ENCODE measurements at regions not wholly inside any gene's neighbourhood (a gene's known extent, or its start where the extent isn't known, plus 50 kb on each side); places are given as distances from the start of the nearest gene placed in this dataset.

DNA sequence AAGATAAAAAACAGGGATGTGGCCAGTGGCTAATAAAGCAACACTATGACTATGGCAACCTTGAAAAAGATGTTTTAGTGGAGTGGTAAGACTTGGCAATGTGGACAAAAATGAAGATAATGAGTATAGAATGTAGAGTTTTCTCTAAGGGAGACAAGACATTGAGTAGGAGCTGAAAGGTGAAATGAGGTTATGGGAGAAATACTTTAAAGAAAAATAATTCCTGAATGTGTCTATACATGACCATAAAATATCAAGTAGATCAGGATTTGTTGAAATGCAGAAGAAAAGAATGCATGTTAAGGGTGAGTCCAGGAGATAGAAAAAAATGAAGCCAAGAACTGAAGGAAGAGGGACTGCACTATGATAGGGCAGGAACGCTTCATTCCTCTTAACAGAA is 101.6 kb upstream of the CARD18 start:
- H3K36me3 Mint-ChIP-seq = no peaks in the 10 kb centered on the region
- no peaks in the 10 kb centered on the region for H3K4me1 Mint-ChIP-seq
- ATAC-seq = no peak
- H3K27ac Mint-ChIP-seq = no peak overlapping the region
- H3K9me3 Mint-ChIP-seq = no peaks in the 10 kb centered on the region
- no peaks in the 10 kb centered on the region for H3K27me3 Mint-ChIP-seq
- H3K4me3 Mint-ChIP-seq = no peak overlapping the region

- Mint-ChIP-seq H3K4me3 (no peak overlapping the region), H3K27me3 (no peaks in the 10 kb centered on the region), H3K36me3 (no peaks in the 10 kb centered on the region), H3K4me1 (no peaks in the 10 kb centered on the region), H3K27ac (no peak overlapping the region), H3K9me3 (no peaks in the 10 kb centered on the region)
- no peak for ATAC-seq
These were observed 97.1 kb upstream of the CARD18 start for GRCh38 chr11:105236664-105237063.

- no peaks in the 10 kb centered on the region for H3K9me3 Mint-ChIP-seq
- no peaks in the 10 kb centered on the region for H3K4me1 Mint-ChIP-seq
- H3K4me3 Mint-ChIP-seq = no peak overlapping the region
- H3K27ac Mint-ChIP-seq = no peak overlapping the region
- H3K36me3 Mint-ChIP-seq = no peaks in the 10 kb centered on the region
- peaks cover 21% of the 10 kb centered on the region for H3K27me3 Mint-ChIP-seq
- ATAC-seq = no peak
These were observed 93.7 kb upstream of the CARD18 start for GRCh38 chr11:105233285-105233684.

DNA sequence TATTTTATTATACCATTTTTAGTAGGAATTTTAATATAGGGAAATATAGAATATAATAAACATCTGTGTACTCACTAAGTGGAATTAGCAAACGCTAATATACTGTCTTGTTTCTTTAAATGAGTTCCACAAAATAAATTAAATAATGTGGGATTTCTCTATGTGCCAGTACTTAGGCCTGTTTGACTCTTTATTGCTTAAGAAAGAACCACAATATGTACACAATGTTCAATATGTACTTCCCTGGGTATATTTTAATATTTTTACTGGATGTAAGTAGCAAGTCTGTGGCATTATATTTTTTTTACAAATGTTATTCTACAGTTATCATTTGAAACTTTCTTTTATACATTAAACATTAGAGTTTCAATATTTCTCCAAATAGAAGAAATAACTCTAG is 92.5 kb upstream of the CARD18 start:
- Mint-ChIP-seq H3K27ac (no peak overlapping the region), H3K4me1 (no peaks in the 10 kb centered on the region), H3K36me3 (no peaks in the 10 kb centered on the region), H3K9me3 (no peaks in the 10 kb centered on the region), H3K27me3 (peaks cover 21% of the 10 kb centered on the region), H3K4me3 (no peak overlapping the region)
- no peak for ATAC-seq

- no peaks in the 10 kb centered on the region for H3K9me3 Mint-ChIP-seq
- no peak overlapping the region for H3K4me3 Mint-ChIP-seq
- H3K27me3 Mint-ChIP-seq = peaks cover 21% of the 10 kb centered on the region
- H3K27ac Mint-ChIP-seq = no peak overlapping the region
- ATAC-seq = no peak
- no peaks in the 10 kb centered on the region for H3K36me3 Mint-ChIP-seq
- no peaks in the 10 kb centered on the region for H3K4me1 Mint-ChIP-seq
These were observed 91.0 kb upstream of the CARD18 start for GRCh38 chr11:105230586-105230985.

DNA sequence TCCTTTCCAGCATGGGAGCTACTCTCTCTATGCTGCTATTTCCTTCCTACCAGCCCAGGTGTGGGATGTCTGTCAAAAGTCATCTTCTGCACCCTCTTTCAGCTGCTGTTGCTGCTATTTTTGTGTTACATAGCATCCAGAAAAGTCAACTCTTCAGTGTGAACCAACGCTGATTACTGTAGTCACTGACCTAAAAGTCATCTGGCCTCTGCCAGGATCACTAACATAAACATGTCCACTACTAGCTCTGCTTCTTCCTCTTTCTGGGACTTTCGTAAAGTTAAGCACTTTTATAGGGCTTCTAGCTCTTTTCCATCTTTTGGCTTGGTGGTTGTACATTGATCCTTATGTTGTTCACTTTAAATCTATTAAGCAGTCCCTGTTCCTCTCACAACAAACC is 90.2 kb upstream of the CARD18 start:
- no peak overlapping the region for H3K4me3 Mint-ChIP-seq
- no peaks in the 10 kb centered on the region for H3K4me1 Mint-ChIP-seq
- H3K27ac Mint-ChIP-seq = no peak overlapping the region
- H3K9me3 Mint-ChIP-seq = no peaks in the 10 kb centered on the region
- ATAC-seq = no peak
- no peaks in the 10 kb centered on the region for H3K36me3 Mint-ChIP-seq
- peaks cover 27% of the 10 kb centered on the region for H3K27me3 Mint-ChIP-seq

- H3K27ac Mint-ChIP-seq = no peak overlapping the region
- no peak for ATAC-seq
- no peak overlapping the region for H3K4me3 Mint-ChIP-seq
- no peaks in the 10 kb centered on the region for H3K36me3 Mint-ChIP-seq
- peaks cover 28% of the 10 kb centered on the region for H3K27me3 Mint-ChIP-seq
- no peaks in the 10 kb centered on the region for H3K9me3 Mint-ChIP-seq
- no peaks in the 10 kb centered on the region for H3K4me1 Mint-ChIP-seq
These were observed 89.7 kb upstream of the CARD18 start for GRCh38 chr11:105229257-105229656.

DNA sequence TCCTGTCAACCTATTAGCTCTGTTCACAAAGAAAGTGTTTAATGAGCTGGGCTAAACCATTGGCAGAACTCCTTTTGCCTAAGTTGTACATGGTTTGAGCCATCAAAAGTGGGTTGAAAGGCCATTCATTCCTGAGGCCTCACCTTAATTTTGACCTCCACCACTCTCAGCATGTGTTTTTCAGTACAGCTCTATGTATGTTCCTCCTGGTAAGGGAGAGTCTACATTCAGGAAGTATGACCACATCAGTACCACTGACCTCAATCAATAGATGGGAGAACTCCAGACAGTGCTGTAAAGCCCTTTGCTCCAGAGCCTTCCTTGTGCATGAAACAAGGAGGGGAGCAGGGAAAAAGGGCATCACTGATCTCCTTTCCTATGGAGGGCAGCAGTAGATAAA is 87.8 kb upstream of the CARD18 start:
- H3K4me1 Mint-ChIP-seq = no peaks in the 10 kb centered on the region
- peaks cover 28% of the 10 kb centered on the region for H3K27me3 Mint-ChIP-seq
- H3K4me3 Mint-ChIP-seq = no peak overlapping the region
- no peak for ATAC-seq
- H3K9me3 Mint-ChIP-seq = no peaks in the 10 kb centered on the region
- H3K36me3 Mint-ChIP-seq = no peaks in the 10 kb centered on the region
- H3K27ac Mint-ChIP-seq = no peak overlapping the region

DNA sequence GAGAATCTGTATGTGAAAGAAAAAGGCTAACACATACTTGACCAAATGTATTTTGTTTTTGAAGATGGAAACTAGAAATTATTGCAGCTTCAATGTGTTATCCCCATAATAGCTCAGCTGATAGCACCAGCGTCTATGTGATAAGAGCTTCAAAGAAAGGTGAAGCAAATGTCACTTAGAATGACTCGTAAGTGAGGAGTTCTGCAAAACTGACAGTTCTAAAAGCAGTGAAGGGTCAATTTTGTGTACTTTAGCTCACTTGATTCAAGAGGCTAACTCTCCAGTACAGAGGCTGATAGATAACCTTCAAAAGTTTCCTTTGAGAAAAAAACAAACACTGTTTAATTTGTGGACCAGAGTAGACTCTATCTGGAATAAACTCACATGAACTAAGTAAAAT is 87.2 kb upstream of the CARD18 start:
- Mint-ChIP-seq H3K9me3 (no peaks in the 10 kb centered on the region), H3K4me1 (no peaks in the 10 kb centered on the region), H3K27ac (no peak overlapping the region), H3K27me3 (peaks cover 28% of the 10 kb centered on the region), H3K36me3 (no peaks in the 10 kb centered on the region), H3K4me3 (no peak overlapping the region)
- no peak for ATAC-seq

DNA sequence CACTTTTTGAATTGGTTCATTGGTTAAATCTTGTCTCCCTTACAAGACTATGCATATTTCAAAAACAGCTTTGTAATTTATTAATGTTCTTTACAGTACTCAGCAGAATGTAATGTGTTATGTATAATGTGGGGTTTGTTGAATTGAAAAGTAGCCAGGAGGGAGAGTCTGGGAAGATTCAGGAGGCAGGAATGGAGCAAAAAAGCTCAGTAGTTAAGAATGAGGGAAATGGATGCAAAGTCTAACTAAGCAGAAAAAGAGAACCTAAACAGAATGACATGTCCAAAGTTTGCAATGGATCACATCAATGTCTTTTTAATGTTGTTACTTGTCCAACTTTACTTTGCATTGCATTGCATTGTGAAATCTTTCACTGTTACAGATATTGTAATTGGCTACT is 86.5 kb upstream of the CARD18 start:
- Mint-ChIP-seq H3K4me1 (no peaks in the 10 kb centered on the region), H3K27ac (no peak overlapping the region), H3K4me3 (no peak overlapping the region), H3K27me3 (peaks cover 28% of the 10 kb centered on the region), H3K9me3 (no peaks in the 10 kb centered on the region), H3K36me3 (no peaks in the 10 kb centered on the region)
- ATAC-seq = no peak

DNA sequence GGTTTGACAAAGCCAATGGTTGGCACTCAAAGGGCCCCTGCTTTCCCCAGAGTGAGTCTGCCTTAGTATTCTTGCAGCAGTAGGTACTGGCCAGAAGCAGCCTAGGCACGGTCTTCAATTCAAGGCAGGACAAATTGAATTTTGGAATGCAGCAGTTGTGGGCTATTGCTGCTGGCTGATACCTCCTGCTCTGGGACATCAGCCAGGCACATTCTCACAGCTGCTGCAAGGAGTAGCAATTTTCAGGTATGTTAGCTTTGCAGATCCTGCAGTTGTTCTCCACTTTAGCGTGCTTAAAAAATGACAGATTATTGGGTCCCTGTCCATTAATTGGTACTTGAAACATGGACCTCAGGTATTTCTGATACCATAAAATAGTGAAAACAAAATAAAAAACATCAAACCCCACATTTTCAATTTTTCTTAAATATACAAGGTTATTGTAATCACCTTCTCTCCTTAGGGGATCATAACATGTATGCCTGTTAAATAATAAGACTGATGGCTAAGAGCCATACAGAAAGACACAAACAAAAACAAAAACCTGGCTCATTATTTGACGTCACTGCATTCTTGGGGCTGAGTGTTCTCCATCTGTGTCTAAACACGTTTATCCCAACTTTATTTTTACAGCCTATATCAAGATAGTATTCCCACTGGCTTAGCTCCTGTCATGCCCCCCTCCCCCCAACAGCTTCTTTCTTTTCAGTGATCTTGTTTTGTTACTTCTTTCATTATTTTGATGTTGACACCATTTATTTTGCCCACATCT is 85.1 kb upstream of the CARD18 start:
- no peak overlapping the region for H3K4me3 Mint-ChIP-seq
- H3K27me3 Mint-ChIP-seq = peaks cover 18% of the 10 kb centered on the region

GRCh38 chr11:105220121-105220520 is 80.6 kb upstream of the CARD18 start:
- peaks cover 4% of the 10 kb centered on the region for H3K27me3 Mint-ChIP-seq
- H3K9me3 Mint-ChIP-seq = no peaks in the 10 kb centered on the region
- ATAC-seq = peak; percentile 60
- H3K27ac Mint-ChIP-seq = peak overlapping the region; percentile 52
- no peaks in the 10 kb centered on the region for H3K36me3 Mint-ChIP-seq
- peaks cover 10% of the 10 kb centered on the region for H3K4me1 Mint-ChIP-seq
- no peak overlapping the region for H3K4me3 Mint-ChIP-seq

More for the DNA sequence above, 85.1 kb upstream of the CARD18 start:
- peaks cover 7% of the 10 kb centered on the region for H3K4me1 Mint-ChIP-seq
- no peaks in the 10 kb centered on the region for H3K36me3 Mint-ChIP-seq
- no peaks in the 10 kb centered on the region for H3K9me3 Mint-ChIP-seq
- no peak for ATAC-seq
- H3K27ac Mint-ChIP-seq = no peak overlapping the region

DNA sequence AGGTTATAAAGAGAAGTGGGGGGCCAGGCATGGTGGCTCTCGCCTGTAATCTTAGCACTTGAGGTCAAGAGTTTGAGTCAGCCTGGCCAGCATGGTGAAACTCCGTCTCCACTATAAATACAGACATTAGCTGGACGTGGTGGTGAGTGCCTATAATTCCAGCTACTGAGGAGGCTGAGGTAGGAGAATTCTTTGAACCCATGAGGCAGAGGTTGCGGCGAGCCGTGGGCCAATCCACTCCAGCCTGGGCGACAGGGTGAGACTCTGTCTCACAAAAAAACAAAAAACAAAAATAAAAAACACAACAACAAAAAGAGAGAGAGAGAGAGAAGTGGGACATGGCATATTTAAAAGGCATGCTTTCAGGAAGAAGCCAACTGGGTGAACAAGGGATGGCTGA is 80.1 kb upstream of the CARD18 start:
- Mint-ChIP-seq H3K4me3 (peak overlapping the region; percentile 2), H3K27ac (peak overlapping the region; percentile 52), H3K4me1 (peaks cover 10% of the 10 kb centered on the region), H3K9me3 (no peaks in the 10 kb centered on the region), H3K36me3 (no peaks in the 10 kb centered on the region), H3K27me3 (no peaks in the 10 kb centered on the region)
- no peak for ATAC-seq

- Mint-ChIP-seq H3K27me3 (no peaks in the 10 kb centered on the region), H3K4me3 (no peak overlapping the region), H3K36me3 (no peaks in the 10 kb centered on the region), H3K9me3 (no peaks in the 10 kb centered on the region), H3K4me1 (peaks cover 10% of the 10 kb centered on the region), H3K27ac (peak overlapping the region; percentile 52)
- no peak for ATAC-seq
These were observed 79.7 kb upstream of the CARD18 start for GRCh38 chr11:105219269-105219668.

DNA sequence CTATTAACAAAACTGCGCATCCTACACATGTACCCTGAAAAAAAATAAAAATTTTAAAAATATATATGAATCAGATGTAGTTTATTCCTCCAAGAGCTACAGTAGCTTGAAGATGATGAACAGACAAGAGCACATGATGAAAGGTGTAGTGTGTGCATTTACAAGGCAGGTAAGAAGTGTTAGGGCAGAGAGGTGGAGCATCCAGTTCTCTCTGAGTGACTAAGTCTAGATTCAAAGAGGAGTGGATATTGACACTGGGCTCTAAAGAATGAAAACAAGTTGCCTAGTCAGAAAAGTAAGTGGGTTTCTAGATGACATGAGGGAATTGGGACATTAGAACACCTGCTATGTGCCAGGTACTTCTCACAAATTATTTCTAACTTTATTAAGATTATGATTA is 76.0 kb upstream of the CARD18 start:
- Mint-ChIP-seq H3K27me3 (no peaks in the 10 kb centered on the region), H3K36me3 (no peaks in the 10 kb centered on the region), H3K4me1 (peaks cover 17% of the 10 kb centered on the region), H3K9me3 (no peaks in the 10 kb centered on the region), H3K4me3 (no peak overlapping the region), H3K27ac (no peak overlapping the region)
- ATAC-seq = no peak

DNA sequence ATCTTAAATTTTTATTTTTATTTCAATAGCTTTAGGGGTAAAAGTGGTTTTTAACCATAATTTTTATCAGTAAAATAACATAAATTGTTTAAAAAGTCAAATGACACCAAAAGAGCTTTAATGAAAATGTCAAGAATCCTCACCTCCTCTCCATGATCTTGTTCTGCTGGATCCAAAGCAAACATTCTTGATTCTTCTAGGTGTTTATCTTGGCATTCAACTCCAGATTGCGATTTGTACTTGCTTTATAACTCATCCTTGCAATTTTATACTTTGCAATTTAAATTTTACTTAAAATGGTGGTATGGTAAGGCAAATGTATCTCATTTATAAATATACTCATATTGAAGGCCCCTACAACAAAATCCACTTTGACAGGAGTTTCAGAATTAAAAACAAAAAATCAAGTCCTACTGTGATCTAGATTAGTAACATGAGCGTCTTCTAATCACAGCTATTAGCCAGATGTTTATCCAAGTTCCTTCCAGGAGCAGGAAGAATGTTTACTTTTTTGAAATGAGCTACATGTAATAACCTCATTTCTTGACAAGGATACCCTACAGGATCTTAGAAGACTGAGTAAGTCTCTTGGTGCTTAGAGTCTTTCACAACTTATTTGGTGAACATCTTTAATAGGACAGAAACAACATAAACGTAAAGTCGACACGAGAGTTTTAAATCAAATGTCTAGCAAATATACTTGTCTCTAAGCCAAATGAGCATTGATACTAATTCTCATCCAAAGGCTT is 72.4 kb upstream of the CARD18 start:
- Mint-ChIP-seq H3K4me1 (peaks cover 7% of the 10 kb centered on the region), H3K27me3 (no peaks in the 10 kb centered on the region), H3K27ac (no peak overlapping the region), H3K9me3 (no peaks in the 10 kb centered on the region), H3K36me3 (no peaks in the 10 kb centered on the region), H3K4me3 (no peak overlapping the region)
- no peak for ATAC-seq

All from stimulated activated memory B cell treated with anti-CD40 and anti-IgM and Interleukin-4, amounts not matched to agents 10 μg/mL and 1 μg/mL and 100 μg/mL, for 72 hours (primary cell).